Endothelial cell of umbilical vein (primary cell): ENCODE measurements at regions not wholly inside any gene's neighbourhood (a gene's known extent, or its start where the extent isn't known, plus 50 kb on each side); places are given as distances from the start of the nearest gene placed in this dataset.

Experiments
- EZH2 ChIP-seq: IDR thresholded peaks from 2 replicates; pipeline ENCODE4 v1.6.1; 2012; ENCODE audit warnings: borderline replicate concordance, low read depth, mild to moderate bottlenecking, moderate library complexity, low read length, inconsistent platforms; ENCODE audit not compliant: severe bottlenecking
- FOS ChIP-seq: IDR thresholded peaks from 2 replicates; pipeline ENCODE4 v1.6.1; 2011; ENCODE audit warnings: mild to moderate bottlenecking, low read length, moderate library complexity, borderline replicate concordance; ENCODE audit not compliant: insufficient read depth
- JUN ChIP-seq: IDR thresholded peaks from 2 replicates; pipeline ENCODE4 v1.6.1; 2011; ENCODE audit warnings: borderline replicate concordance, low read depth; ENCODE audit not compliant: insufficient read length, insufficient read depth
- POLR2A ChIP-seq: IDR thresholded peaks from 2 replicates; pipeline ENCODE4 v1.6.1; 2012; ENCODE audit warnings: low read depth, mild to moderate bottlenecking, control low read depth, low read length
- POLR2AphosphoS5 ChIP-seq: IDR thresholded peaks from 2 replicates; pipeline ENCODE4 v1.6.1; 2012; ENCODE audit warnings: low read depth, mild to moderate bottlenecking, control low read depth, low read length, moderate library complexity; ENCODE audit not compliant: insufficient read depth
- TF ChIP-seq, protein P1 (sequence below), 2 donors: IDR thresholded peaks; 1 replicate in 1 of 2; 2 replicates in 1 of 2; pipeline ENCODE4 v1.5.1; 2011; ENCODE audit warnings: low read length in 2 of 2, mild to moderate bottlenecking in 2 of 2, moderate library complexity in 2 of 2, control low read depth in 1 of 2, inconsistent platforms in 1 of 2, low read depth in 1 of 2; ENCODE audit not compliant: insufficient read depth in 1 of 2; ENCODE audit errors: extremely low read depth in 1 of 2
- TF ChIP-seq, protein P2 (sequence below): IDR thresholded peaks from 2 replicates; pipeline ENCODE4 v1.6.1; 2011; ENCODE audit not compliant: insufficient read depth, insufficient read length

DNA sequence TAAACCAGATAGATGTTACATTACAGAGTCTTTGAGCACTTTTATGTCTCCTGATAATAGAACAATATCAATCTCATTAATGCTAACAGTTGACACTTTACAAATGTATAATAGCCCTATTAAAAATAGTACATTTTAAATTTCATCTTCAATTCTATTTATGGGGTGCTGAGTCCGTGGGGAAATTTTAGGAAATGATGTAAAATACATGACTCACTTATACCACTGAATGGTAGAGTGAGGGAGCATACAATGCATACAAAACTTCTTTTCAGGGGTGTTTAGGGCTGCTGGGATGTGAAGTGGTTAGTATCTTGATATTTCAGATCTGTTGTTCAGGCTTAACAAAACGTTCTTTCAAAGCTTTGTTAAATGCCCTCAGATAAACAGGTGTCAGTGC lies 696.2 kb downstream of the TRAM1L1 start:
- TF ChIP-seq, protein P1, sequence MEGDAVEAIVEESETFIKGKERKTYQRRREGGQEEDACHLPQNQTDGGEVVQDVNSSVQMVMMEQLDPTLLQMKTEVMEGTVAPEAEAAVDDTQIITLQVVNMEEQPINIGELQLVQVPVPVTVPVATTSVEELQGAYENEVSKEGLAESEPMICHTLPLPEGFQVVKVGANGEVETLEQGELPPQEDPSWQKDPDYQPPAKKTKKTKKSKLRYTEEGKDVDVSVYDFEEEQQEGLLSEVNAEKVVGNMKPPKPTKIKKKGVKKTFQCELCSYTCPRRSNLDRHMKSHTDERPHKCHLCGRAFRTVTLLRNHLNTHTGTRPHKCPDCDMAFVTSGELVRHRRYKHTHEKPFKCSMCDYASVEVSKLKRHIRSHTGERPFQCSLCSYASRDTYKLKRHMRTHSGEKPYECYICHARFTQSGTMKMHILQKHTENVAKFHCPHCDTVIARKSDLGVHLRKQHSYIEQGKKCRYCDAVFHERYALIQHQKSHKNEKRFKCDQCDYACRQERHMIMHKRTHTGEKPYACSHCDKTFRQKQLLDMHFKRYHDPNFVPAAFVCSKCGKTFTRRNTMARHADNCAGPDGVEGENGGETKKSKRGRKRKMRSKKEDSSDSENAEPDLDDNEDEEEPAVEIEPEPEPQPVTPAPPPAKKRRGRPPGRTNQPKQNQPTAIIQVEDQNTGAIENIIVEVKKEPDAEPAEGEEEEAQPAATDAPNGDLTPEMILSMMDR (IDR thresholded peaks at IDR 0.05; ENCODE audit: extremely low read depth in 1 of 2, insufficient read depth in 1 of 2, low read depth in 1 of 2, low read length in 2 of 2) = no peak
- TF ChIP-seq POLR2A (no peak), EZH2 (no peak), JUN (no peak), FOS (no peak), POLR2AphosphoS5 (no peak)
- TF ChIP-seq, protein P2, sequence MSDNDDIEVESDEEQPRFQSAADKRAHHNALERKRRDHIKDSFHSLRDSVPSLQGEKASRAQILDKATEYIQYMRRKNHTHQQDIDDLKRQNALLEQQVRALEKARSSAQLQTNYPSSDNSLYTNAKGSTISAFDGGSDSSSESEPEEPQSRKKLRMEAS = no peak
